Right ventricle myocardium inferior (tissue), 1 donor: ENCODE measurements at regions not wholly inside any gene's neighbourhood (a gene's known extent, or its start where the extent isn't known, plus 50 kb on each side); places are given as distances from the start of the nearest gene placed in this dataset.
A peak's percentile ranks its signal among the peaks of the same experiment; 100 is the strongest.

ENCODE experiments used
- ATAC-seq: fragments of 200-7000 bp; cut with Tn5 transposase; one replicate; pipeline ENCODE4 v1.9.1; 2020; ENCODE audit warnings: mild to moderate bottlenecking, moderate library complexity
- DNase-seq: peaks from one replicate; pipeline ENCODE4 v3.0.0; 2021; ENCODE audit errors: missing footprints
- intact Hi-C: fragments of 100-400 bp; cut with DNase I; formaldehyde crosslinking; loops from one replicate; pipeline ENCODE4 v1.11.0; 2022
- donor health status: DM: no; HTN: yes; CAD: no; lungs with severe emphysema.

- DNase-seq (no peak), ATAC-seq (peak; percentile 41)
- intact Hi-C loops = no loop called here
Observed at GRCh38 chr6:167524261-167525111, 199.6 kb downstream of the TTLL2 start.

DNA sequence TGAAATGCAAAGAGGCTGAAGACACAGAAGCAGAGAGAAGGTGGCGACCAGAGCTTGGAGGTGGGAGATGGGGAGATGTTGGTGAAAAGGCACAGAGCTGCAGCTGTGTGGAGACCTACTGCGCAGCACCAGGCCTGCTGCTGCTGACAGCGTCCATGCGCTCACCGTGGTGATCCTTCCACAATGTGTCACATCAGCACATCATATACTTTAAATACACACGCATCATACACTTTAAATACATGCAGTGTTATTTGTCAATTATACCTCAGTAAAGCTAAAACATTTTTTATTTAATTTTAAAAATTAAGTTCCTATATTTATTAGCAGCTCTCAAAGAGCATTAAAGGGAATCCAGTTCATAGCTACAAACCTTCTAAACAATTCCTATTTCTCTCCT lies 200.9 kb downstream of the TTLL2 start:
- intact Hi-C loops = no loop called here
- ATAC-seq (no peak), DNase-seq (no peak)

DNA sequence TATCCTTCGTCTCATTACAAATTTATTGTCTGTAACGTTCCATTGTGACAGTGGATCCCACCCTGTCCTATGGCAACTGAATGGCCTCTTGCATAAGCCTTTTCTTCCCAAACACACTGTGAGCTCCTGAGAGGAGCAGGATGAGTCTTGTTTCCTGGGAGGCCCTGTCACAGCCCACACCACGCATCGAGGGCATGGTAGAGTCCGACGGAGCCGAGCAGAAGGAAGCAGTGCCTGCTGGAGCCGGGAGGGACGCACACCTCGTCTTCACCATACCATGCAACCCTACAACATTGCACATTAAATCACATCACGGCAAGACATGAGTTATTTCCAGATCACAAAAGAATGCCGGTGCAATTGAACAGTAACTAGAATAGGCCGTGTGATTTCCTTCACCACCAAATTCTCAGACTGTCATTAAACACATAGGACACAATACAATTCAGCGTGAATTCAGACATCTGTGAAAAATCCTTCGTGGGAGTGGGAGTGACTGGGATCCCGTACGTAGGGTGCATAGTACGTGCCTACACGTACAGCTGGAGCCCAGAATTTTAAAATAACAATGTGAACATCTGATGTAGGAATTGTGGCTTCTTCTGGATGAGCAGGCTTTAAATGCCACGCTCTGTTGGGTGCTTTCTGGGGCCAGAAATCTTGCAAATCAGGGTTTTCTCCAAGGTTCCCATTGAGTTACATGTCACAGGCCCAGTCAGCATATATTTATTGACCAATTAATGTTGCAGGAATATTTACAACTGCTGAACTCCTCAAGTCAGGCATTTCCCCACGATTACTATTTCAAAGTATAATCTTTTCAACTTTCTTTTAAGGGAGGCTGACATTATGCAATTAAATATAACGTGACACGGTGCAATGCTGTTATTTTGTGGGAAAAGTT lies 201.8 kb downstream of the TTLL2 start:
- intact Hi-C loops = no loop called here
- DNase-seq (no peak), ATAC-seq (no peak)

DNA sequence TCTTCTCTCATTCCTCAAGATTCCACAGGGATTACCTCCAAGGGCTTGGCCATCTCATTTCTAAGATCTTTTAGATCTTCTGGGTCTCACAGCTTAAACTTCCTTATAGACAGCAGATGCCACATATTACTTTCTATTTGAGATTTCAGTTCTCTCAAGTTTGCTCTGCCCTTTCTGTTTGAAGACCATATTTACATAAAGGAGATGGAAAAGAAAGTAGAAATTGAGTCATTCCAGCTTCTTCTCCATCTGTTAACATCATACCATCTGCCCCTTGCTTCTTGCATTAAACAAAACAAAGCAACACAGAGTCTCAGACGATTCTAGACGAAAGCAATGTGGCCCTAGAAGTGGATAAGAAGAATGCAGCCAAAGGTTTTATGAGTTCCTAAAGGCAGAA lies 203.4 kb downstream of the TTLL2 start:
- intact Hi-C loops = no loop called here
- no peak for DNase-seq
- no peak for ATAC-seq

- intact Hi-C loops = no loop called here
- ATAC-seq (no peak), DNase-seq (no peak)
Observed at GRCh38 chr6:167528976-167529375, 204.1 kb downstream of the TTLL2 start.

GRCh38 chr6:167529444-167530335 lies 204.8 kb downstream of the TTLL2 start:
- DNase-seq (no peak), ATAC-seq (no peak)
- intact Hi-C loops = no loop called here

DNA sequence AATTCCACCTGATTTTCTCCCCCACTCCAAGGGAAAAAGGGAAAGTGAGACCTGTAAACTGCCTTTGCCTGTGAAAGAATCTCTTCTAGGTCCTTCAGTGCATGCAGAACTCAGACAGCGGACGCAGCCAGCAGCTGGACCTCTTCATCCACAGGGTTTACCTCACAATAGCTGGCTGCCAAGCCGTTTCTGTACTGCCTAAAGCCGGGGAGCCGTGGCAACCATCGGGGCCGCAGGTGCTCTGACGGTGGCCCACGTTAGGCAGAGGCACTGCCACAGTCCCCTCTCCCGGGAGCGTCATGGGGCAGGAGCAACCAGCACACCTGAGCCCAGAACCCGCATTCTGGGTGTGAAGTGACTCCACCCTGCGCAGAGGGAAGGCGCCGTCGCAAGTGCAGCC lies 206.1 kb downstream of the TTLL2 start:
- DNase-seq = no peak
- intact Hi-C loops = no loop called here
- ATAC-seq = no peak

GRCh38 chr6:167532410-167533288 lies 207.8 kb downstream of the TTLL2 start:
- no peak for ATAC-seq

GRCh38 chr6:167533851-167534250 lies 209.0 kb downstream of the TTLL2 start:
- DNase-seq = no peak
- no peak for ATAC-seq
- intact Hi-C loops = no loop called here

More at GRCh38 chr6:167532410-167533288, 207.8 kb downstream of the TTLL2 start:
- intact Hi-C loops = no loop called here
- no peak for DNase-seq

DNA sequence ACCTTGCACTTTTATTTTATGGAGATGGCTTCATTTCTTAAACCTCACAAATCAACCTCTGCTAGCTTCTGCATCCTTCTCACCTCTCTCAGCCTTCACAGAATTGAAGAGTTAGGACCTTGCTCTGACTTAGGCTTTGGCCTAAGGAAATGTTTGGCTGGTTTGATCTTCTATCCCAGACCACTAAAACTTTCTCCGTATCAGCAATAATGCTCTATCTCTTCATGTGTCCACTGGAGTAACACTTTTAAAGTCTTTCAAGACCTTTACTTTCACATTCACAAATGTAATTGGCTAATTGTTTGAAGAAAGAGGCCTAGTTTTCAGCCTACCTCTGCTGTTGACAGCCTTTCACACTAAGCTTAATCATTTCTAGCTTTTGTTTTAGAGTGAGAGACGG lies 212.9 kb downstream of the TTLL2 start:
- DNase-seq = no peak
- ATAC-seq = no peak
- intact Hi-C loops = no loop called here

DNA sequence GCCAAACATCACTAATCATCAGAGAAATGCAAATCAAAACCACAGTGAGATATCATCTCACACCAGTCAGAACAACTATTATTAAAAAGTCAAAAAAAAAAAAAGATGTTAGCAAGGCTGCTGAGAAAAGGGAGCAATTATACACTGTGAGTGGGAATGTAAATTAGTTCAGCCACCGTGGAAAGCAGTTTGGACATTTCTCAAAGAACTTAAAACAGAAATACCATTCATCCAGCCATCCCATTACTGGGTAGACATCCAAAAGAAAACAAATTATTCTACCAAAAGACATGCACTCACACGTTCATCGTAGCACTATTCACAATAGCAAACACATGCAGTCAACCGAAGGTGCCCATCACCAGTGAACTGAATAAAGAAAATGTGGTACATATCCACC lies 213.9 kb downstream of the TTLL2 start:
- intact Hi-C loops = no loop called here
- ATAC-seq (no peak), DNase-seq (no peak)

DNA sequence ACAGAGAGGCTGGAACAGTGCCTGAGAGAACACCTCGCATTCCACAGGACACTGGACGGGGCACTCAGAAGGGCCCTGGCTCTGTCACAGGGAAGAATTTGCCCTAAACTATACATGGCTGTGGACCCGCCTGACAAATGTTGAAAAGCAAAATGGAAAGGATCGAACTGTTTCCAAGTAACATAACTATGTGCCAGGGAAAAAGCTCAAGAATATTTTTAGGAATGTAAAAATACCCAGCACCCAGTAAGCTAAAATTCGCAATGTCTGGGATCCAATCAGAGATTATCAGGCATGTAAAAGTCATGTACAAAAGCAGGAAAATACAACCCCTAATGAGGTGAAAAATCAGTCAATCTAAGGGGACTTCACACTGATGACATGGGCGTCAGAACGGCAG lies 215.9 kb downstream of the TTLL2 start:
- intact Hi-C loops = loop anchor here (5.0 kb wide), 1 partner anchor 58 kb away; no protein-coding TSS in a partner anchor
- ATAC-seq (no peak), DNase-seq (no peak)

GRCh38 chr6:167541544-167541943 lies 216.7 kb downstream of the TTLL2 start:
- intact Hi-C loops = loop anchor here (5.0 kb wide), 1 partner anchor 59 kb away; no protein-coding TSS in a partner anchor
- ATAC-seq (no peak), DNase-seq (no peak)

- peak; percentile 90 for ATAC-seq
Observed at GRCh38 chr6:167543602-167544497, 219.0 kb downstream of the TTLL2 start.

GRCh38 chr6:167546611-167547327 lies 221.9 kb downstream of the TTLL2 start:
- no peak for DNase-seq
- no peak for ATAC-seq
- intact Hi-C loops = no loop called here

More at GRCh38 chr6:167543602-167544497, 219.0 kb downstream of the TTLL2 start:
- intact Hi-C loops = loop anchor here (5.0 kb wide), 1 partner anchor 62 kb away; no protein-coding TSS in a partner anchor
- no peak for DNase-seq

DNA sequence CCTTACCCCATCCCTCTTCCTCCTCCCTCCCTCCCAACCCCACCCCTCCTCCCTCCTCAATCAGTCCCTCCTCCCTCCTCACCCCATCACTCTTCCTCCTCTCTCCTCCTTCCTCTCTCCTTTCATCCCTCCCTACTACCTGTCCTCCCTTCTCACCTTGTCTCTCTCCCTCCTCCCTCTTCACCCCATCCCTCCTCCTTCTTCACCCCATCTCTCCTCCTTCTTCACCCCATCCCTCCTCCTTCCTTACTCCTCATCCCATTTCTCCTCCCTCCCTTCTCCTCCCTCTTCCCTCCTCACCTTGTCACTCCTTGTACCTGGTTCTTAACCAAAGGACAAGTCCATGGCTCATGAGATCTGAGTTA lies 222.4 kb downstream of the TTLL2 start:
- no peak for DNase-seq
- ATAC-seq = no peak
- intact Hi-C loops = no loop called here
